ENCODE measurements at regions not wholly inside any gene's neighbourhood (a gene's known extent, or its start where the extent isn't known, plus 50 kb on each side); places are given as distances from the start of the nearest gene placed in this dataset.
"Not testable (repeated sequence)": the region's sequence is repeated elsewhere in the genome, so short reads cannot be mapped to it uniquely, and the experiment has no call there.

DNA sequence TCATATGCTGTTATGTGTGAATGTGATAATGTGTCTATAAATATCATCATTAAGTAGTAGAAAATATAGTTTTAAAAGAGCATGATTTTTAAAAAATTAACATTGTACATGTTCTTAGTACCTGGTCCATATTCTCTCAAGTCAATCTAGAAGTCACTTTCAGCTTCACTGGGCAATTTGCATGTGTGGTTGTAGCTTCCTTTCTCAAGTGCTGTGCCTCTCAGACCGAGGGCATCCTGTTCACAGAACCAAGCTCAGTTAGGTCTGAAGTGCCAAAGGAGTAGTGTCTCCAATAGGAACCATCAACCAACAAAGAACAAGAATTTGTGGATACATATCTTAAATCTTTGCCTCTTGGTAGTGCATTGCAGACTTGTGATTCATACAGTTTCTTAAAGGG lies 541.8 kb upstream of the SLC10A2 start:
- no peak overlapping the region for H3K4me2 ChIP-seq
- H3K27ac ChIP-seq, result no peak overlapping the region
- H2AFZ ChIP-seq (ENCODE audit: low read depth), result no peak overlapping the region
- TF ChIP-seq, protein P1, sequence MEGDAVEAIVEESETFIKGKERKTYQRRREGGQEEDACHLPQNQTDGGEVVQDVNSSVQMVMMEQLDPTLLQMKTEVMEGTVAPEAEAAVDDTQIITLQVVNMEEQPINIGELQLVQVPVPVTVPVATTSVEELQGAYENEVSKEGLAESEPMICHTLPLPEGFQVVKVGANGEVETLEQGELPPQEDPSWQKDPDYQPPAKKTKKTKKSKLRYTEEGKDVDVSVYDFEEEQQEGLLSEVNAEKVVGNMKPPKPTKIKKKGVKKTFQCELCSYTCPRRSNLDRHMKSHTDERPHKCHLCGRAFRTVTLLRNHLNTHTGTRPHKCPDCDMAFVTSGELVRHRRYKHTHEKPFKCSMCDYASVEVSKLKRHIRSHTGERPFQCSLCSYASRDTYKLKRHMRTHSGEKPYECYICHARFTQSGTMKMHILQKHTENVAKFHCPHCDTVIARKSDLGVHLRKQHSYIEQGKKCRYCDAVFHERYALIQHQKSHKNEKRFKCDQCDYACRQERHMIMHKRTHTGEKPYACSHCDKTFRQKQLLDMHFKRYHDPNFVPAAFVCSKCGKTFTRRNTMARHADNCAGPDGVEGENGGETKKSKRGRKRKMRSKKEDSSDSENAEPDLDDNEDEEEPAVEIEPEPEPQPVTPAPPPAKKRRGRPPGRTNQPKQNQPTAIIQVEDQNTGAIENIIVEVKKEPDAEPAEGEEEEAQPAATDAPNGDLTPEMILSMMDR (conservative IDR thresholded peaks at IDR 0.05; ENCODE audit: low read depth, low read length), result no peak
- H3K79me2 ChIP-seq (ENCODE audit: insufficient read depth, low read depth), result no peaks in the 10 kb centered on the region
- H4K20me1 ChIP-seq (ENCODE audit: insufficient read depth), result no peaks in the 10 kb centered on the region
- H3K27me3 ChIP-seq (ENCODE audit: insufficient read depth, low read depth), result no peaks in the 10 kb centered on the region
- no peaks in the 10 kb centered on the region for H3K4me1 ChIP-seq (ENCODE audit: low read depth, poor library complexity, severe bottlenecking)
- no peaks in the 10 kb centered on the region for H3K36me3 ChIP-seq (ENCODE audit: insufficient read depth)
- H3K4me3 ChIP-seq (IDR thresholded peaks at IDR 0.05; ENCODE audit: insufficient read depth, low read depth, low read length), result no peak overlapping the region
- no peak overlapping the region for H3K9ac ChIP-seq

DNA sequence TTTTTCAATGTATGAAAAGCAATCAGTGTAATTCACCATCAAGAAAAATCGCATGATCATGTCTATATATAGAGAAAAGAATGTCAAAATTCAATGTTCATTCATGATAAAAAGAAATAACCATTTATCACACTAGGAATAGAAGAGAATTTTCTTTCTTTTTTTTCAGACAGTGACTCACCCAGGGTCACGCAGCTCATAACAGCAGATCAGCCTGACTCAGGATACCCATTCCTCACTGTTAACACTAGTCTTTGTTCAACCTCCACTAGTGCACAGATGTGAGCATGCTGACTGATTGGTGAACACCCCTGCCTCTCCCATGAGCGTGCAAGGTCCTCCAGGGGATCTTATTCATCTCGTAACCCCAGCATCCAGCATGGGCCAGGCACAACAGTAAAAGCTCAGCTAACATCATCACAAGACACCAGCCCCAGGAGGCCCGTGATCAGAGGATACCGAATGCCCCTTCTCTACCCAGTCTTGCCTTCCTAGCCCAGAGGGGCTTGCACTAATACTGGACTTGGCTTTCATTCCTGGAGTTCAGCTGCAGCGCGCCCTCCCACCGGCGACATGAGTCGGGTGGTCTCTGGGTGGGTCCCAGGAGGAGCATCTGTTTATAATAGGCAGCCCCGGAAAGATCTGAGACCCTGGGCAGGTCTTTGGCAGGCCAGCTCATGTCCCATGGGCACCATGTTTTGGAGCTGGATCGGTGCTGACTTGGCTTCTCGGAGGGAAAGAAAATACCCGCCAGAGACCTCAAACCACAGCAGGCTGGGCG lies 539.5 kb upstream of the SLC10A2 start:
- TF ChIP-seq, protein P1 (conservative IDR thresholded peaks at IDR 0.05; ENCODE audit: low read depth, low read length), result no peak
- Histone ChIP-seq H3K4me3 (IDR thresholded peaks at IDR 0.05; ENCODE audit: insufficient read depth, low read depth, low read length) (no peak overlapping the region), H3K4me1 (ENCODE audit: low read depth, poor library complexity, severe bottlenecking) (no peaks in the 10 kb centered on the region), H3K9ac (no peak overlapping the region), H3K36me3 (ENCODE audit: insufficient read depth) (no peaks in the 10 kb centered on the region), H2AFZ (ENCODE audit: low read depth) (no peak overlapping the region), H3K27me3 (ENCODE audit: insufficient read depth, low read depth) (no peaks in the 10 kb centered on the region), H3K27ac (no peak overlapping the region), H3K79me2 (ENCODE audit: insufficient read depth, low read depth) (no peaks in the 10 kb centered on the region), H3K4me2 (no peak overlapping the region), H4K20me1 (ENCODE audit: insufficient read depth) (no peaks in the 10 kb centered on the region)

DNA sequence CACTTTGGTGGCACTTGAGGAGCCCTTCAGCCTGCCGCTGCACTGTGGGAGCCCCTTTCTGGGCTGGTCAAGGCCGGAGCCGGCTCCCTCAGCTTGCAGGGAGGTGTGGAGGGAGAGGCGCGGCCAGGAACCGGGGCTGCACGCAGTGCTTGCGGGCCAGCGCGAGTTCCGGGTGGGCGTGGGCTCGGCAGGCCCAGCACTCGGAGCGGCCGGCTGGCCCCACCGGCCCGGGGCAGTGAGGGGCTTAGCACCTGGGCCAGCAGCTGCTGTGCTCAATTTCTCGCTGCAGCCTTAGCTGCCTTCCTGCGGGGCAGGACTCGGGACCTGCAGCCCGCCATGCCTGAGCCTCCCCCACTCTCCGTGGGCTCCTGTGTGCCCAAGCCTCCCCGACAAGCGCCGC lies 533.7 kb upstream of the SLC10A2 start:
- H3K9ac ChIP-seq; H2AFZ ChIP-seq (ENCODE audit: low read depth); H4K20me1 ChIP-seq (ENCODE audit: insufficient read depth): not testable (repeated sequence)

DNA sequence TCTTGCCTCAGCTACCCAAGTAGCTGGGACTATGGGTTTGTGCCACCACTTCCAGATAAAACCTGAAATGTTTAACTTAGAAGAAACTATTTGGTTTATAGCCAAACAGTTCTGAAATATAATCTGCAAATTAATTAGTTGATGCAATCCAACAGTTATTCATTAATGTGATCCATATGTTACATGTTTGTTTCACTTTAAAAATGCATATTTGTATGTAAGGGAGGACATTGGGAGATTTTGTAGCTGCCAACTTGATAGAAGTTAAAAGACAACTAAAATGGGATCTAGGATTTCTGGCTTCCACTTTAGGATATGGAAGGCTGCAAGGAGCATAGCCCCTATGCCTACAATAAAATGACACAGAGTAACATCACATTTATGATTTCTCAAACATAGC lies 532.5 kb upstream of the SLC10A2 start:
- Histone ChIP-seq H3K27ac (no peak overlapping the region), H2AFZ (ENCODE audit: low read depth) (no peak overlapping the region), H3K79me2 (ENCODE audit: insufficient read depth, low read depth) (no peaks in the 10 kb centered on the region), H3K27me3 (ENCODE audit: insufficient read depth, low read depth) (no peaks in the 10 kb centered on the region), H3K36me3 (ENCODE audit: insufficient read depth) (no peaks in the 10 kb centered on the region), H4K20me1 (ENCODE audit: insufficient read depth) (no peaks in the 10 kb centered on the region), H3K4me2 (no peak overlapping the region), H3K9ac (no peak overlapping the region), H3K4me1 (ENCODE audit: low read depth, poor library complexity, severe bottlenecking) (no peaks in the 10 kb centered on the region), H3K4me3 (IDR thresholded peaks at IDR 0.05; ENCODE audit: insufficient read depth, low read depth, low read length) (no peak overlapping the region)
- TF ChIP-seq, protein P1 (conservative IDR thresholded peaks at IDR 0.05; ENCODE audit: low read depth, low read length), result no peak

More for the DNA sequence above, 533.7 kb upstream of the SLC10A2 start:
- not testable (repeated sequence) for H3K4me2 ChIP-seq; H3K79me2 ChIP-seq (ENCODE audit: insufficient read depth, low read depth); H3K4me1 ChIP-seq (ENCODE audit: low read depth, poor library complexity, severe bottlenecking); H3K27ac ChIP-seq; H3K27me3 ChIP-seq (ENCODE audit: insufficient read depth, low read depth); H3K4me3 ChIP-seq (IDR thresholded peaks at IDR 0.05; ENCODE audit: insufficient read depth, low read depth, low read length); H3K36me3 ChIP-seq (ENCODE audit: insufficient read depth)

DNA sequence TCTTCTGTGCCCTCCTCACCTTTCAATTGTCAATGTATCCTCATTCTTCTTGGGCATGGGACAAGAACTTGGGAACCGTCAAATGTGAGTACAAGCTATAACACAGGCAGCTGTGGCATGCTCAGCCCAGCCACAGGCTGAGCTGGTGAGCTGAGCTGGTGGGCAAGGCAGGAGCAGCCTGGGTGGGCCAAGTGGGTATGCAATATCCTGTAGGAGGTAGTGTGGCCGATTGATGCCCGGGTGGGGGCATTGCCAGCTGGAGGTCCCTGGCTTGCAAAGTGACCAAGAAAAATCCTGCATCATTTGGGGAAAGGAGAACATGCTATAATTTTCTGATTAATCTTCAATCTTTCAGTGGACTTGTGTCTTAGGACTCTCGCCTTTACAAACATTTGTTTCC lies 507.2 kb upstream of the SLC10A2 start:
- H3K27ac ChIP-seq, result no peak overlapping the region
- no peaks in the 10 kb centered on the region for H3K27me3 ChIP-seq (ENCODE audit: insufficient read depth, low read depth)
- no peaks in the 10 kb centered on the region for H3K79me2 ChIP-seq (ENCODE audit: insufficient read depth, low read depth)
- TF ChIP-seq, protein P1 (conservative IDR thresholded peaks at IDR 0.05; ENCODE audit: low read depth, low read length), result no peak
- H4K20me1 ChIP-seq (ENCODE audit: insufficient read depth), result no peaks in the 10 kb centered on the region
- no peak overlapping the region for H3K4me2 ChIP-seq
- no peak overlapping the region for H2AFZ ChIP-seq (ENCODE audit: low read depth)
- H3K36me3 ChIP-seq (ENCODE audit: insufficient read depth), result no peaks in the 10 kb centered on the region
- H3K9ac ChIP-seq, result no peak overlapping the region
- H3K4me3 ChIP-seq (IDR thresholded peaks at IDR 0.05; ENCODE audit: insufficient read depth, low read depth, low read length), result no peak overlapping the region
- peaks cover 12% of the 10 kb centered on the region for H3K4me1 ChIP-seq (ENCODE audit: low read depth, poor library complexity, severe bottlenecking)

All from KMS-11 (cell line).